ENCODE measurements at regions not wholly inside any gene's neighbourhood (a gene's known extent, or its start where the extent isn't known, plus 50 kb on each side); places are given as distances from the start of the nearest gene placed in this dataset.

DNA sequence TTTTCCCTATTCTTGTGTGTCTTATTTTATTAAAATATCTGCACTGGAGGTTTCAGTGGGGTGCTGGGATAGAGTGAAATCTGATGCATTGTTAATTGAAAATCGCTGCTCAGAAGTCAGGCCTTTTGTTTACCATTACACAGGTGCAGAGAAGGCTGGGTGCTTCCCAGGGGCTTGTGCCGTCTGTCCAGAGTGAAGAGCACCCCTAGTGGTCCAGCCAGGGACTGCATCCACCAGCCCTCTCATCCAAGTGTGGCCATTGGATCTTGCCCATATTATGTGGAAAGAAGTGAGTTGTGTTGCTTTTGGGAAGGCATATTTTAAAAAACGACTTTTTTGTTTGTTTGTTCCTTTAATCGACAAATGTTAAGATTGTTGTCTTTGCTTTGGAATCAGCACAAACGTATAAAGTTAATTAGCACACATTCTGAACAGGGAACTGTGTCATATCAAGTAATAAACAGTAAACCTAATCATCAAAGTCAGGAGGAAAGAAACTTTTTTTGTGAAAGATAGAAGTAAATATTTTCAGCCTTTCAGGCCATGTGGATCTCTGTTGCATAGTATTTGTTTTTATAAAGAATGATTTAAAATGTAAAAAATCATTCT lies 315.6 kb downstream of the MTRR start:
- H3K36me3 ChIP-seq (ENCODE audit: control insufficient read depth in 2 of 2, extremely low read depth in 1 of 2, insufficient read depth in 2 of 2, low read length in 2 of 2): no peaks in the 10 kb centered on the region
- no TSS peak for BruUV-seq (replicated peaks)
- no peak overlapping the region for H3K4me2 ChIP-seq (ENCODE audit: insufficient read depth, low read length)
- H3K27ac ChIP-seq (ENCODE audit: insufficient read depth, low read depth, low read length): no peak overlapping the region
- CTCF ChIA-PET: no interaction called here
- dilution Hi-C loops (cut with MboI; ENCODE audit: extremely low pct_ligation_motif_present, low sequenced_read_pairs): no loop called here
- no peaks in the 10 kb centered on the region for H4K20me1 ChIP-seq (replicated peaks; ENCODE audit: control insufficient read depth, extremely low read depth, insufficient read depth, low read length)
- H3K4me1 ChIP-seq (ENCODE audit: control insufficient read depth, extremely low read depth, insufficient read depth, low read length): no peaks in the 10 kb centered on the region
- H3K9ac ChIP-seq (replicated peaks; ENCODE audit: extremely low read depth, insufficient read depth, low read length): no peak overlapping the region
- TF ChIP-seq POLR2AphosphoS5 (IDR thresholded peaks at IDR 0.05; ENCODE audit: insufficient read depth, low read depth, low read length) (no peak), MYC (IDR thresholded peaks at IDR 0.05; ENCODE audit: low read depth, low read length) (no peak)
- TF ChIP-seq, protein P1, sequence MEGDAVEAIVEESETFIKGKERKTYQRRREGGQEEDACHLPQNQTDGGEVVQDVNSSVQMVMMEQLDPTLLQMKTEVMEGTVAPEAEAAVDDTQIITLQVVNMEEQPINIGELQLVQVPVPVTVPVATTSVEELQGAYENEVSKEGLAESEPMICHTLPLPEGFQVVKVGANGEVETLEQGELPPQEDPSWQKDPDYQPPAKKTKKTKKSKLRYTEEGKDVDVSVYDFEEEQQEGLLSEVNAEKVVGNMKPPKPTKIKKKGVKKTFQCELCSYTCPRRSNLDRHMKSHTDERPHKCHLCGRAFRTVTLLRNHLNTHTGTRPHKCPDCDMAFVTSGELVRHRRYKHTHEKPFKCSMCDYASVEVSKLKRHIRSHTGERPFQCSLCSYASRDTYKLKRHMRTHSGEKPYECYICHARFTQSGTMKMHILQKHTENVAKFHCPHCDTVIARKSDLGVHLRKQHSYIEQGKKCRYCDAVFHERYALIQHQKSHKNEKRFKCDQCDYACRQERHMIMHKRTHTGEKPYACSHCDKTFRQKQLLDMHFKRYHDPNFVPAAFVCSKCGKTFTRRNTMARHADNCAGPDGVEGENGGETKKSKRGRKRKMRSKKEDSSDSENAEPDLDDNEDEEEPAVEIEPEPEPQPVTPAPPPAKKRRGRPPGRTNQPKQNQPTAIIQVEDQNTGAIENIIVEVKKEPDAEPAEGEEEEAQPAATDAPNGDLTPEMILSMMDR (IDR thresholded peaks at IDR 0.05; ENCODE audit: extremely low read depth in 1 of 2, insufficient read depth in 1 of 2, low read depth in 1 of 2, low read length in 2 of 2): peak; percentile 47 to 49
- TF ChIP-seq, protein P2, sequence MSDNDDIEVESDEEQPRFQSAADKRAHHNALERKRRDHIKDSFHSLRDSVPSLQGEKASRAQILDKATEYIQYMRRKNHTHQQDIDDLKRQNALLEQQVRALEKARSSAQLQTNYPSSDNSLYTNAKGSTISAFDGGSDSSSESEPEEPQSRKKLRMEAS (IDR thresholded peaks at IDR 0.05; ENCODE audit: insufficient read depth, insufficient read length): no peak
- H2AFZ ChIP-seq (ENCODE audit: low read depth, low read length): no peak overlapping the region
- no peaks in the 10 kb centered on the region for H3K79me2 ChIP-seq (ENCODE audit: control insufficient read depth, insufficient read depth, low read length)
- FAIRE-seq: no peak
- peaks cover 2% of the 10 kb centered on the region for H3K9me3 ChIP-seq (replicated peaks; ENCODE audit: control insufficient read depth, insufficient read depth, low read length)
- no peaks in the 10 kb centered on the region for H3K27me3 ChIP-seq (ENCODE audit: control insufficient read depth in 2 of 2, insufficient read depth in 2 of 2, low read length in 2 of 2)
- H3K9me1 ChIP-seq (replicated peaks; ENCODE audit: control insufficient read depth, extremely low read depth, insufficient read depth, low read length): no peaks in the 10 kb centered on the region
- POLR2A ChIA-PET: no interaction called here
- no peak overlapping the region for H3K4me3 ChIP-seq (replicated peaks in 1 of 3; ENCODE audit: insufficient read depth in 1 of 3, low read depth in 1 of 3, low read length in 3 of 3)
- DNase-seq (ENCODE audit: low read depth, low spot score): no peak
- intact Hi-C loops (cut with micrococcal nuclease): no loop called here

DNA sequence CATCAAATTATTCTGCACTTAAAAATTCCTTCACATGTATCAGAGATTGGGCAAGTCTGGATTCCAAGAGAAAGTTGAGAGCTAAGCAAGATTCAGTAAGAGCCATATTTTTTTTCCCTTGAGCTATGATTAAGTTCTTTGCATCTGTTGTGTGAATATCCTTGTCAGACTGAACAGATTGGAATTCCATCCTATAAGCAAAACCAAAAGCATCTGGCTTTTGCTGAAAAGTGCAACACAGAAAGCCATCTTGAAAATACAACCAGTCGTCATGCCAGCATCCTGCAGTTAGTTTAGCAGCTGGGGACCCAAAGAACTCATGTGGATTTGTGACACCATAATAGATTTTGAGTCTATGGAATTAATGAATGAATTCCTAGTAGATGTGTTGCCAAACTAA lies 316.9 kb downstream of the MTRR start:
- no TSS peak for BruUV-seq (replicated peaks)
- Histone ChIP-seq H2AFZ (ENCODE audit: low read depth, low read length) (no peak overlapping the region), H3K4me3 (replicated peaks in 1 of 3; ENCODE audit: insufficient read depth in 1 of 3, low read depth in 1 of 3, low read length in 3 of 3) (no peak overlapping the region), H3K4me2 (ENCODE audit: insufficient read depth, low read length) (no peak overlapping the region), H3K4me1 (ENCODE audit: control insufficient read depth, extremely low read depth, insufficient read depth, low read length) (no peaks in the 10 kb centered on the region), H3K27me3 (ENCODE audit: control insufficient read depth in 2 of 2, insufficient read depth in 2 of 2, low read length in 2 of 2) (no peaks in the 10 kb centered on the region), H3K36me3 (ENCODE audit: control insufficient read depth in 2 of 2, extremely low read depth in 1 of 2, insufficient read depth in 2 of 2, low read length in 2 of 2) (no peaks in the 10 kb centered on the region), H3K27ac (ENCODE audit: insufficient read depth, low read depth, low read length) (no peak overlapping the region), H3K9me1 (replicated peaks; ENCODE audit: control insufficient read depth, extremely low read depth, insufficient read depth, low read length) (no peaks in the 10 kb centered on the region), H4K20me1 (replicated peaks; ENCODE audit: control insufficient read depth, extremely low read depth, insufficient read depth, low read length) (no peaks in the 10 kb centered on the region), H3K9me3 (replicated peaks; ENCODE audit: control insufficient read depth, insufficient read depth, low read length) (peaks cover 2% of the 10 kb centered on the region), H3K9ac (replicated peaks; ENCODE audit: extremely low read depth, insufficient read depth, low read length) (no peak overlapping the region), H3K79me2 (ENCODE audit: control insufficient read depth, insufficient read depth, low read length) (no peaks in the 10 kb centered on the region)
- DNase-seq (ENCODE audit: low read depth, low spot score): no peak
- no peak for FAIRE-seq
- POLR2A ChIA-PET: no interaction called here
- intact Hi-C loops (cut with micrococcal nuclease): no loop called here
- TF ChIP-seq MYC (IDR thresholded peaks at IDR 0.05; ENCODE audit: low read depth, low read length) (no peak), POLR2AphosphoS5 (IDR thresholded peaks at IDR 0.05; ENCODE audit: insufficient read depth, low read depth, low read length) (no peak), FOS (IDR thresholded peaks at IDR 0.05; ENCODE audit: borderline replicate concordance, insufficient read depth, low read length) (no peak), GATA2 (IDR thresholded peaks at IDR 0.05; ENCODE audit: insufficient read depth, insufficient read length, low read depth, low read length) (no peak), POLR2A (IDR thresholded peaks at IDR 0.05; ENCODE audit: low read depth, low read length) (no peak), EZH2 (IDR thresholded peaks at IDR 0.05; ENCODE audit: borderline replicate concordance, low read depth, low read length, severe bottlenecking) (no peak), JUN (IDR thresholded peaks at IDR 0.05; ENCODE audit: borderline replicate concordance, insufficient read depth, insufficient read length, low read depth) (no peak)
- TF ChIP-seq, protein P1 (IDR thresholded peaks at IDR 0.05; ENCODE audit: extremely low read depth in 1 of 2, insufficient read depth in 1 of 2, low read depth in 1 of 2, low read length in 2 of 2): no peak
- TF ChIP-seq, protein P2 (IDR thresholded peaks at IDR 0.05; ENCODE audit: insufficient read depth, insufficient read length): no peak
- CTCF ChIA-PET: no interaction called here
- dilution Hi-C loops (cut with MboI; ENCODE audit: extremely low pct_ligation_motif_present, low sequenced_read_pairs): no loop called here

All from endothelial cell of umbilical vein (primary cell).